BLaER1 (cell line): ENCODE measurements at regions not wholly inside any gene's neighbourhood (a gene's known extent, or its start where the extent isn't known, plus 50 kb on each side); places are given as distances from the start of the nearest gene placed in this dataset.

Experiments used
- H3K27ac ChIP-seq: shearing (Covaris generic); formaldehyde crosslinking; 2 replicates; pipeline ENCODE4 v1.8.1; 2022
- H3K27me3 ChIP-seq: shearing (Covaris generic); formaldehyde crosslinking; 2 replicates; pipeline ENCODE4 v1.8.1; 2022
- H3K36me3 ChIP-seq: shearing (Covaris generic); formaldehyde crosslinking; 2 replicates; pipeline ENCODE4 v1.8.1; 2022
- H3K4me1 ChIP-seq: shearing (Covaris generic); formaldehyde crosslinking; 2 replicates; pipeline ENCODE4 v1.8.1; 2022
- H3K4me2 ChIP-seq: shearing (Covaris generic); formaldehyde crosslinking; 2 replicates; pipeline ENCODE4 v1.8.1; 2022
- H3K4me3 ChIP-seq: shearing (Covaris generic); formaldehyde crosslinking; 2 replicates; pipeline ENCODE4 v1.8.1; 2022
- H3K9ac ChIP-seq: shearing (Covaris generic); formaldehyde crosslinking; 2 replicates; pipeline ENCODE4 v1.8.1; 2022
- H3K9me3 ChIP-seq: shearing (Covaris generic); formaldehyde crosslinking; 2 replicates; pipeline ENCODE4 v1.8.1; 2022
- H4K20me1 ChIP-seq: shearing (Covaris generic); formaldehyde crosslinking; 2 replicates; pipeline ENCODE4 v1.8.1; 2022
- Cebpa-rat ChIP-seq: shearing (Covaris generic); IDR thresholded peaks from 2 replicates; pipeline ENCODE4 v1.8.1; 2022

DNA sequence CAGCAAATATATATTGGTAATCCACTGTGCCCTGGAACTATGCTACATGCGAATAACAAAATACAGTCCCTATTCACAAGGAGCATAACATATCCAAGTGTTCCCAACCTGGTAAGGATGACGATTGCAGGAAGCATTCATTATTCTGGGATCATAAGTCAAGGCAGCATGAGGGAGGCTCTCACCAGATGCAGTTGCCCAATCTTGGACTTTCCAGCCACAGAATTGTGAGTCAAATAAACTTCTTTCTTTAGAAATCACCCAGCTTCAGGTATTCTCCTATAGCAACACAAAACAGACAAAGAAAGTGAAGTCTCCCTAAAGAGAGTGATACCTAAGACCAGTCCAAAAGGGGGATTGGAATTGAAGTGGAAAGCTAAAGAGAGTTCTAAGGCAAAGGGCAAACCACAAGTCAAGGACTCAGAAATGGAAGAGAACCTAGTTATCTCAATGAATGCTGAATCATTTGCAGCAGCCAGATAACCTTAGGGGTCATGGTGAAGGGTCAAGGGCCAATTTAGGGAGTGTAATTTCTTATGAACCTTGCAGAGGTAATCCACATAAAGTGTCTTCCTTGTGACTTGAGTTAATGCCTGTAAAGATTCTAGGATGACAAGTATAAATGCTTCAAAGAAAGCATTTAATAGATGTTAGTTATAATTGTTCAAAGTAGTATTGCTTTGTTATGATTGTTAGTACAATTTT, 103.1 kb upstream of the PCDH7 start:
- Histone ChIP-seq H3K4me2 (no peak overlapping the region), H3K36me3 (no peaks in the 10 kb centered on the region), H3K4me3 (no peak overlapping the region), H3K9ac (no peak overlapping the region), H3K27ac (no peak overlapping the region), H3K27me3 (no peaks in the 10 kb centered on the region), H3K9me3 (no peaks in the 10 kb centered on the region), H4K20me1 (no peaks in the 10 kb centered on the region), H3K4me1 (peaks cover 15% of the 10 kb centered on the region)
- no peak for TF ChIP-seq Cebpa-rat

DNA sequence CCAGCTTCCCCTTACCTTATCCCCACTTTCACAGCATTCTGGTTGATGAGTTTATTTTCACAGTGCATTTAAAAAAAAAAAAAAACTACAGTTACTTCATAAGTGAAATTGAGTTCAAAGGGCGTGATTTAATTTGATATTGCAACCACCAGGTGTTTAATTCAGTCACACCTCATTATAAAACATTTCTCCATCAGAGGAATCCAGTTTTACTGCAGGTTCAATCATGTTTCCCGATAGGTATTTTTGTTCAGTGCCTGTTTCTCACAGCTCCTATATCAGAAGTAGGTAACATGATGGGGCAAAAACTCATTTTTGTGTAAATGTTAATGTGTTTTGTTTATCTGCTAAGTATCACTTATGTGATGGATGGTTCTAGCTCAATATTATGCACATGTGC, 102.3 kb upstream of the PCDH7 start:
- Histone ChIP-seq H3K4me3 (no peak overlapping the region), H3K9me3 (no peaks in the 10 kb centered on the region), H3K27me3 (no peaks in the 10 kb centered on the region), H4K20me1 (no peaks in the 10 kb centered on the region), H3K36me3 (no peaks in the 10 kb centered on the region), H3K4me2 (no peak overlapping the region), H3K9ac (no peak overlapping the region), H3K27ac (no peak overlapping the region), H3K4me1 (peaks cover 15% of the 10 kb centered on the region)
- no peak for TF ChIP-seq Cebpa-rat

DNA sequence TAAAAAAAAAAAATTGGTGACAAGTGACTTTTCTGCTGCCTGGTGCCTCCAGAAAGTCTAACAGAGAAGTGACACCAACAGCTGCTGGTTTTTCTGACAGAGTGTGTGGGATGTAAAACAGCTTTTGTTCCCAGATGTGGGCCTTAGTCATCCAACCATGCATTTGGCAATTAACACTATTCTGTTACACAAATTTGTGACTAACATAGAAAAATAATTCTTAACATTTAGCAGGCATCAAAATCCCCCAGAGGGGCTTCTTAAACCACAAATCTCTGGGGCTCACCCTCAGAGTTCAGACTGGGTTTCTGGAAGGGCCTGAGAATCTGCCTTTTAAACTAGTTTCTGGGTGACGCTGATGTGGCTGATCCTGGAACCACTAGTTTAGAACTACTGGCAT, 100.5 kb upstream of the PCDH7 start:
- no peak for TF ChIP-seq Cebpa-rat
- Histone ChIP-seq H3K4me1 (peaks cover 15% of the 10 kb centered on the region), H3K4me3 (no peak overlapping the region), H4K20me1 (no peaks in the 10 kb centered on the region), H3K9me3 (no peaks in the 10 kb centered on the region), H3K27ac (no peak overlapping the region), H3K36me3 (no peaks in the 10 kb centered on the region), H3K9ac (no peak overlapping the region), H3K4me2 (peak overlapping the region; percentile 57), H3K27me3 (no peaks in the 10 kb centered on the region)

DNA sequence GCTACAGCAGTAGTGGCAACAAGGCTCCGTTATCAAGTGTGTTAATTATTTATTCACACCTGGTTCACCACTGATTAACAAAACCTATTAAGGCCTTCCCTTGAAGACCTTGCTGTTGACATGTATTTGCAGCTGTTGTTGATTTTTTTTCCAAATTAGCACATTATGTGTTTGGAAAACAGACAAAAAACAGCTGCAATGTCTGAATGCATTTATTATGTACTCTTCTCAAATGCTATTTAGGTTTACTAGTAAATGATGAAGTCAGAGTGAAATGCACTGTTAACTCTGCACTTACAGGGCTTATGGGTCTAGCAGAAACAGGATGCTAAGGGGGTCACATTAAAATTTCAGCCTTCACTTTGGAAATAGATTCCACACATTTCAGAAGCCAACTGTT, 99.5 kb upstream of the PCDH7 start:
- H3K9ac ChIP-seq: no peak overlapping the region
- H3K27ac ChIP-seq: no peak overlapping the region
- H3K4me2 ChIP-seq: no peak overlapping the region
- TF ChIP-seq Cebpa-rat: no peak
- no peaks in the 10 kb centered on the region for H3K27me3 ChIP-seq
- H4K20me1 ChIP-seq: no peaks in the 10 kb centered on the region
- H3K9me3 ChIP-seq: no peaks in the 10 kb centered on the region
- no peaks in the 10 kb centered on the region for H3K36me3 ChIP-seq
- peaks cover 15% of the 10 kb centered on the region for H3K4me1 ChIP-seq
- no peak overlapping the region for H3K4me3 ChIP-seq

DNA sequence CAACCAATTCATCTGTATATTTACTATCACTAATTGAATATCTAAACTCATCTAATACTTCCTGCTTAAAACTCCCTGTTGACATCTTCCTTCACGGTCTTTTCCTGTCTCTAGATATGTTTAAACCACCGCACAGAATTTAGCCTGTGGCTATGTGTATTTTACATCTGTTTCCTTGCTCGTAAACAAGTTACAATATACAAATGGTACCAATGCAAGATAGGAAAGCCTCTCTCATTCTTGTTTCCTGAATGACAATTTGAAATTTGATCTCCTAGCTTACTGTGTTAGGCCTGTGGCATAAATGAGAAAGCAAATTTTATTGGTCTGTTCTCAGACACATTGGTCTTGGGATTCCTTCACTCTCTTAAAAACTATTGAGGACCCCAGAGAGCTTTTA, 89.7 kb upstream of the PCDH7 start:
- Histone ChIP-seq H3K9ac (no peak overlapping the region), H3K4me3 (no peak overlapping the region), H3K4me2 (peak overlapping the region; percentile 3; the same call in 1 of the 2 replicates), H3K27me3 (no peaks in the 10 kb centered on the region), H3K4me1 (no peaks in the 10 kb centered on the region), H3K9me3 (no peaks in the 10 kb centered on the region), H3K27ac (no peak overlapping the region), H3K36me3 (no peaks in the 10 kb centered on the region), H4K20me1 (no peaks in the 10 kb centered on the region)
- no peak for TF ChIP-seq Cebpa-rat

DNA sequence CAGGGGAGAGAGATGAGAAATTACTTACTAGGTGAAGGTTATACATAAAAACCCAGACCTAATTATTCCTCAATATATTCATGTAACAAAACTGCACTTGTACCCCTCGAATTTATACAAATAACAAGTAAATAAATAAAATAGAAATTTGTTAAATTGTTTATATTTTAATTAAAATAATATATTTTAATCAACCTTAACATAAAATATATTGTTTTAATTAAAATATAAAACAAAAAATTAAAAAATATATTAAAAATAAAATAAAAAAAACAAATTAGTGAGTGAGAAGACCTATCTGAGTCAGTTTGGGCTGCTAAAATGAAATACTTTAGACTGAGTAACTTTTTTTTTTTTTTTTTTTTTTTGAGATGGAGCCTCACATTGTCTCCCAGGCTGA, 87.4 kb upstream of the PCDH7 start:
- H4K20me1 ChIP-seq: no peaks in the 10 kb centered on the region
- H3K9me3 ChIP-seq: no peaks in the 10 kb centered on the region
- H3K4me1 ChIP-seq: 0 out of 2 replicates have a peak, but pooled peaks cover 11% of the 10 kb centered on the region
- no peak overlapping the region for H3K4me3 ChIP-seq
- no peak overlapping the region for H3K9ac ChIP-seq
- H3K27me3 ChIP-seq: no peaks in the 10 kb centered on the region
- TF ChIP-seq Cebpa-rat: no peak
- H3K4me2 ChIP-seq: no peak overlapping the region
- H3K27ac ChIP-seq: no peak overlapping the region
- no peaks in the 10 kb centered on the region for H3K36me3 ChIP-seq

DNA sequence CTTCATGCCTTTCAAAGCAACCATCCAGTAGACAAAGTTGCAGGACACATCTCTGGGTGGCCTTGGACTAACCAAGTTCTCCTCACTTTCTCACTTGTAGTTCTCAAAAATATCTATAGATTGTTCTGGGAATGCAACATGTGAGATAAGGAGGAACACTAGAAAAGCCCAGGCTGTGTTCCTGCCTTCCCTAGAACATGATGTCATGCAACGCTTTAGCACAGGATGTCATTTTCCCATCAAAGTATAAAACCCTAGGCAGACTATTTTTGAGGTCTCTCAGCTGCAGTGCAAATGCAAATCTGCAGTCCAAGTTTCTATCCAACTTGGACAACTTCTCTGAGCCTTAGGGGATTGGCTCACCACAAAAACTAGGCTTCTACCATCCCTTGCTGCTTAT, 78.8 kb upstream of the PCDH7 start:
- Histone ChIP-seq H4K20me1 (no peaks in the 10 kb centered on the region), H3K27ac (no peak overlapping the region), H3K9ac (no peak overlapping the region), H3K36me3 (no peaks in the 10 kb centered on the region), H3K9me3 (no peaks in the 10 kb centered on the region), H3K4me1 (0 out of 2 replicates have a peak, but pooled peaks cover 11% of the 10 kb centered on the region), H3K4me2 (no peak overlapping the region), H3K4me3 (no peak overlapping the region), H3K27me3 (no peaks in the 10 kb centered on the region)
- TF ChIP-seq Cebpa-rat: no peak

DNA sequence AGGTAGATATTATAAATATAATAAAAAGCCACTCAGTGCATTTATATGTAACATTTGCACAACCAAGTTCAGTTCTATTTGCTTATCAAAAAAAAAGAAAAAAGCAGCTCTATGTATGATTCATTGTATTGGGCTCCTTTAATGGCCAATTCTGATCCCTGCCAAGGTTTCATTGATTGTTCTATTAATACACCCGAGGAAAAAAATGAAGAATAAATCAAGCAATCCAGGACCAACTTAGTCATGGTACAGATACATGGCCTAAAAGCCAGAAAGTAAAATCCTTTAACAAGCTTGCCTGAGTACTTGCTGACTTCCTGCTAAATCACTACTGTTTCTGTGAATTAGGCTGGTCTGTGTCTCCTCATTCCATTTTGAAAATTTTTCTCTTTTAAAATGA, 77.6 kb upstream of the PCDH7 start:
- no peaks in the 10 kb centered on the region for H3K36me3 ChIP-seq
- H3K27me3 ChIP-seq: no peaks in the 10 kb centered on the region
- H4K20me1 ChIP-seq: no peaks in the 10 kb centered on the region
- H3K4me3 ChIP-seq: no peak overlapping the region
- H3K27ac ChIP-seq: no peak overlapping the region
- H3K4me2 ChIP-seq: no peak overlapping the region
- no peak overlapping the region for H3K9ac ChIP-seq
- 0 out of 2 replicates have a peak, but pooled peaks cover 1% of the 10 kb centered on the region for H3K4me1 ChIP-seq
- H3K9me3 ChIP-seq: no peaks in the 10 kb centered on the region
- TF ChIP-seq Cebpa-rat: no peak

DNA sequence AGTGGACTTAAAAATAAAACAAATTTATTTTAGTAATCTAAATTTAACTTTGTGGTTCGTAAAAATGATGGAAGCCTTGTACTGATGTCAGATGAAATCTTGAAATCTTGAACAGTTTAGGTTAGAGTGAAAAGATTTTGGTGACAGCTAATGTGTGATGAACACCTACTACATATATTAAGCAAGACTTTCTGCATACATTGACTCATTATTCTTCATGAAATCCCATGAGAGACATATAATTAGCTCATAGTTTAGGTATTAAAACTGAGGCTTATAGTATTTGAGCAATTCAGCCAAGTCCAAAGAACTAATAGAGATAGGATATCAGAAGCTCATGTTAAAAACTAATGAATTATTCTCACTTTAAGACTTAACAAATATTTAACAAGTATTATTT, 66.9 kb upstream of the PCDH7 start:
- no peaks in the 10 kb centered on the region for H3K4me1 ChIP-seq
- no peak overlapping the region for H3K4me3 ChIP-seq
- no peak for TF ChIP-seq Cebpa-rat
- H3K36me3 ChIP-seq: no peaks in the 10 kb centered on the region
- no peak overlapping the region for H3K9ac ChIP-seq
- H3K27ac ChIP-seq: no peak overlapping the region
- no peaks in the 10 kb centered on the region for H4K20me1 ChIP-seq
- H3K9me3 ChIP-seq: no peaks in the 10 kb centered on the region
- H3K27me3 ChIP-seq: no peaks in the 10 kb centered on the region
- H3K4me2 ChIP-seq: no peak overlapping the region

DNA sequence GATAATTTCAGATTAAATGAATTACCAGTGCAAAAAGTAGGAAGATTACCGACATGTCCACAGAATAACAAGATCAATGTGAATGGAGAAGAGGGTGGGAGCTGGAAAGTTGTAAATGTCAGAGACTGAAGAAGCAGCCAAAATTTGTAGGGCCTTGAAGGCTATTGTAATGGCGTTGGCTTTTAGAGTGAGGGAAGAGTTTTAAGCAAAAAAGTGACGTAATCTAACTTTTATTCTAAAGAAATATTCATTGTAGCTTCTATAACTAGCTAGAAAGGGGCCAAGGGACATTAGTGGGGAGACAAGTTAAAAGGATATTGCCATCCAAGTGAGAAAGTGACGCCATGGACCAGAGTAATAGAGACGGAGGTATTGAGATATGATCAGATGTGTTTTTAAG, 63.3 kb upstream of the PCDH7 start:
- H3K4me2 ChIP-seq: no peak overlapping the region
- no peaks in the 10 kb centered on the region for H3K9me3 ChIP-seq
- no peak overlapping the region for H3K4me3 ChIP-seq
- H3K4me1 ChIP-seq: no peaks in the 10 kb centered on the region
- TF ChIP-seq Cebpa-rat: no peak
- no peaks in the 10 kb centered on the region for H4K20me1 ChIP-seq
- H3K9ac ChIP-seq: no peak overlapping the region
- no peak overlapping the region for H3K27ac ChIP-seq
- H3K36me3 ChIP-seq: no peaks in the 10 kb centered on the region
- H3K27me3 ChIP-seq: no peaks in the 10 kb centered on the region

DNA sequence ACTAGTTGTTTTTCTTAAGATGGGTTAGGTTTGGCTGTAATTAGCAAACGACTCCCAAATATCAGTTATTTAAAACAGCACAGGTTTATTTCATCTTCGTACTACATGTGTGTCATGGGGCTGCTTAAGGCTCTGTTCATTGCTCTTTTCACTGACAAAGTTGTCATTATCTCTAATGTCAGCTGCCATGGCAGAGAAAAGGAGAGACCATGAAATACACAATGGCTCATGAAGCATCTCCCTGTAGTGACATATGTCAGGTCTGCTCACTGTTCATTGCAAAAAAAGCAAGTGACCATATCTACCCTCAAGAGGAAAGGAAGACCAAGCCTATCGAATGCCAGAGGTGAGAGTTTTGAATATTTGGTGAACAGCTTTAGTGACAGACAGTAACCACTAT, 52.2 kb upstream of the PCDH7 start:
- Histone ChIP-seq H3K4me2 (no peak overlapping the region), H3K9me3 (no peaks in the 10 kb centered on the region), H3K27me3 (no peaks in the 10 kb centered on the region), H3K36me3 (no peaks in the 10 kb centered on the region), H3K9ac (no peak overlapping the region), H3K4me1 (no peaks in the 10 kb centered on the region), H3K4me3 (no peak overlapping the region), H4K20me1 (no peaks in the 10 kb centered on the region), H3K27ac (no peak overlapping the region)
- no peak for TF ChIP-seq Cebpa-rat
